B cell (primary cell): ENCODE measurements at regions not wholly inside any gene's neighbourhood (a gene's known extent, or its start where the extent isn't known, plus 50 kb on each side); places are given as distances from the start of the nearest gene placed in this dataset.

Experiments used
- ATAC-seq: fragments of 200-7000 bp; cut with Tn5 transposase; one replicate; pipeline ENCODE4 v1.10.0; 2021; ENCODE audit warnings: low read depth, mild to moderate bottlenecking, moderate number of reproducible peaks, moderate library complexity
- CTCF ChIA-PET: fragments of 350-600 bp; sonication (Branson Sonifier 250); formaldehyde crosslinking; loops from one replicate; lab custom pipeline; 2021; ENCODE audit warnings: antibody characterized with exemption, inconsistent platforms; lab: Charles Lee
- POLR2A ChIA-PET: fragments of 350-600 bp; sonication (Branson Sonifier 250); formaldehyde crosslinking; loops from one replicate; lab custom pipeline; 2021; ENCODE audit warnings: antibody characterized with exemption; lab: Charles Lee
- DNase-seq: peaks from one replicate; pipeline ENCODE4 v3.0.0; 2013
- H2AFZ ChIP-seq: 2 replicates; pipeline ENCODE4 v1.6.1; 2012; ENCODE audit warnings: mild to moderate bottlenecking, low read depth, low read length; ENCODE audit not compliant: insufficient read depth, poor library complexity, severe bottlenecking
- H3K27ac ChIP-seq, 2 donors: 1 replicate in 1 of 2; 2 replicates in 1 of 2; pipeline ENCODE4 v1.5.1; 2012 to 2013; ENCODE audit warnings: low read length in 2 of 2, mild to moderate bottlenecking in 2 of 2, moderate library complexity in 1 of 2
- H3K27me3 ChIP-seq, 4 experiments: fragments of 200-600 bp in 1 of 4; sonication (generic) in 1 of 4; replicated peaks in 1 of 4; 1 replicate in 2 of 4; 2 replicates in 2 of 4; pipeline versions ENCODE4 v1.6.1 to v1.7.0; 2013 to 2016; ENCODE audit warnings: low read length in 3 of 4, mild to moderate bottlenecking in 2 of 4, mixed read lengths in 1 of 4, moderate library complexity in 1 of 4; ENCODE audit not compliant: insufficient read depth in 4 of 4, control insufficient read depth in 3 of 4; ENCODE audit errors: control extremely low read depth in 1 of 4
- H3K36me3 ChIP-seq, 2 experiments: replicated peaks in 1 of 2; 1 replicate in 1 of 2; 2 replicates in 1 of 2; pipeline versions ENCODE4 v1.6.1 to v1.7.1; 2013; ENCODE audit warnings: low read length in 1 of 2; ENCODE audit not compliant: insufficient read depth in 2 of 2, control insufficient read depth in 1 of 2; ENCODE audit errors: control extremely low read depth in 1 of 2, extremely low read depth in 1 of 2
- H3K4me1 ChIP-seq, 2 donors: fragments of 200-600 bp in 1 of 2; sonication (generic) in 1 of 2; 1 replicate in 1 of 2; 2 replicates in 1 of 2; pipeline versions ENCODE4 v1.5.1 to v1.6.1; 2013 to 2017; ENCODE audit warnings: low read length in 2 of 2; ENCODE audit not compliant: control insufficient read depth in 2 of 2, insufficient read depth in 2 of 2
- H3K4me2 ChIP-seq: replicated peaks from 2 replicates; pipeline ENCODE3; 2012; ENCODE audit warnings: mild to moderate bottlenecking, low read depth, low read length; ENCODE audit not compliant: poor library complexity, severe bottlenecking
- H3K4me3 ChIP-seq, 5 experiments: fragments of 200-600 bp in 1 of 5; sonication (generic) in 1 of 5; 1 replicate in 3 of 5; 2 replicates in 2 of 5; pipeline versions ENCODE4 v1.5.1 to v1.7.0; 2011 to 2016; ENCODE audit warnings: low read length in 4 of 5, mild to moderate bottlenecking in 4 of 5, low read depth in 2 of 5, control low read depth in 1 of 5, moderate library complexity in 1 of 5; ENCODE audit not compliant: insufficient read depth in 1 of 5; ENCODE audit errors: control extremely low read depth in 1 of 5, extremely low read depth in 1 of 5
- H3K79me2 ChIP-seq: fragments of 200-600 bp; sonication (generic); one replicate; pipeline ENCODE4 v1.6.0; 2016; ENCODE audit warnings: low read length; ENCODE audit not compliant: control insufficient read depth, insufficient read depth
- H3K9ac ChIP-seq: fragments of 200-600 bp; sonication (generic); 2 replicates; pipeline ENCODE4 v1.6.1; 2017; ENCODE audit warnings: mild to moderate bottlenecking, low read length, moderate library complexity
- H3K9me3 ChIP-seq, 3 donors: one replicate each; pipeline versions ENCODE4 v1.6.1 to v1.7.1; 2013; ENCODE audit warnings: low read length in 2 of 3; ENCODE audit not compliant: control insufficient read depth in 2 of 3, insufficient read depth in 1 of 3; ENCODE audit errors: control extremely low read depth in 1 of 3
- H4K20me1 ChIP-seq: 2 replicates; pipeline ENCODE4 v1.6.0; 2012; ENCODE audit warnings: mild to moderate bottlenecking, low read length; ENCODE audit not compliant: insufficient read depth, control insufficient read depth, poor library complexity, severe bottlenecking
- H3K27ac Mint-ChIP-seq: one replicate; pipeline ENCODE4 v1.8.0; 2021; ENCODE audit warnings: mixed read lengths
- H3K27me3 Mint-ChIP-seq: one replicate; pipeline ENCODE4 v1.8.0; 2021; ENCODE audit warnings: mixed read lengths
- H3K4me1 Mint-ChIP-seq: one replicate; pipeline ENCODE4 v1.8.0; 2021; ENCODE audit warnings: mixed read lengths
- H3K4me3 Mint-ChIP-seq: one replicate; pipeline ENCODE4 v1.8.0; 2021; ENCODE audit warnings: mixed read lengths
- H3K9me3 Mint-ChIP-seq: one replicate; pipeline ENCODE4 v1.8.0; 2022; ENCODE audit warnings: mixed read lengths; ENCODE audit not compliant: insufficient read depth
- EZH2 ChIP-seq: IDR thresholded peaks from 2 replicates; pipeline ENCODE4 v1.6.1; 2012; ENCODE audit warnings: borderline replicate concordance, low read depth, mild to moderate bottlenecking, moderate library complexity, low read length; ENCODE audit not compliant: insufficient read depth, poor library complexity, severe bottlenecking
- WGBS: methylation state at CpG from one replicate; pipeline ENCODE4 v1.1.5; 2013; ENCODE audit warnings: missing lambda C conversion rate; ENCODE audit not compliant: insufficient coverage; 5-methylcytosine and 5-hydroxymethylcytosine counted together
- intact Hi-C: fragments of 100-400 bp; cut with micrococcal nuclease; formaldehyde crosslinking; loops from one replicate; pipeline ENCODE4 v1.10.0; 2022
- TF ChIP-seq, protein P1 (sequence below): fragments of 200-600 bp; IDR thresholded peaks from one replicate; pipeline ENCODE4 v1.8.0; 2022; ENCODE audit warnings: antibody characterized with exemption, mild to moderate bottlenecking

DNA sequence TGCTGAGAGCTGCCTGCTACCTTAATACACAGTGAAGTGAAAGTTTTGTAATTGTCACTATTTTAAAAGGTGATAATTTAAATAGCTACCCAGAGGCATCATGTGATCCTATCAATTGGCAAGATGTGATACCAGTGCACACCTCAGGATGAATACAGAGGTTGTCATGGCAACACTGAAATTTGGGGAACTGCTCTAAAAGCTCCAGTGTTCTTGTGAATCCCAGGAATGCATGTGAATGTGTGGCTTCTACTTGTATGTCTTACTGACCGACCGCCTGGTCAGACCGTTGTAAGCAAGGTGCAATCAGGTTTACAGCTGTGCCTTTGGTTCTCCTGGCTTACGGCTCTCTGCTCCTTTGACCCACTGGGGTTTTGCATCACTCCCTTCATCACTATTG, 146.3 kb upstream of the GJE1 start:
- no peaks in the 10 kb centered on the region for H3K27me3 ChIP-seq
- 100% methylated on average over 3 of the region's 4 CpGs for WGBS
- Mint-ChIP-seq H3K4me1 (no peaks in the 10 kb centered on the region), H3K9me3 (no peaks in the 10 kb centered on the region), H3K4me3 (no peak overlapping the region), H3K27me3 (no peaks in the 10 kb centered on the region), H3K27ac (no peak overlapping the region)
- POLR2A ChIA-PET, result no interaction called here
- no peaks in the 10 kb centered on the region for H3K36me3 ChIP-seq
- no peaks in the 10 kb centered on the region for H3K79me2 ChIP-seq
- no peak overlapping the region for H3K4me2 ChIP-seq
- intact Hi-C loops, result no loop called here
- CTCF ChIA-PET, result no interaction called here
- no peaks in the 10 kb centered on the region for H3K9me3 ChIP-seq
- ATAC-seq (no peak), DNase-seq (no peak)
- TF ChIP-seq, protein P1, sequence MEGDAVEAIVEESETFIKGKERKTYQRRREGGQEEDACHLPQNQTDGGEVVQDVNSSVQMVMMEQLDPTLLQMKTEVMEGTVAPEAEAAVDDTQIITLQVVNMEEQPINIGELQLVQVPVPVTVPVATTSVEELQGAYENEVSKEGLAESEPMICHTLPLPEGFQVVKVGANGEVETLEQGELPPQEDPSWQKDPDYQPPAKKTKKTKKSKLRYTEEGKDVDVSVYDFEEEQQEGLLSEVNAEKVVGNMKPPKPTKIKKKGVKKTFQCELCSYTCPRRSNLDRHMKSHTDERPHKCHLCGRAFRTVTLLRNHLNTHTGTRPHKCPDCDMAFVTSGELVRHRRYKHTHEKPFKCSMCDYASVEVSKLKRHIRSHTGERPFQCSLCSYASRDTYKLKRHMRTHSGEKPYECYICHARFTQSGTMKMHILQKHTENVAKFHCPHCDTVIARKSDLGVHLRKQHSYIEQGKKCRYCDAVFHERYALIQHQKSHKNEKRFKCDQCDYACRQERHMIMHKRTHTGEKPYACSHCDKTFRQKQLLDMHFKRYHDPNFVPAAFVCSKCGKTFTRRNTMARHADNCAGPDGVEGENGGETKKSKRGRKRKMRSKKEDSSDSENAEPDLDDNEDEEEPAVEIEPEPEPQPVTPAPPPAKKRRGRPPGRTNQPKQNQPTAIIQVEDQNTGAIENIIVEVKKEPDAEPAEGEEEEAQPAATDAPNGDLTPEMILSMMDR, result no peak
- TF ChIP-seq EZH2, result no peak
- no peak overlapping the region for H3K27ac ChIP-seq
- no peak overlapping the region for H3K4me3 ChIP-seq
- no peak overlapping the region for H2AFZ ChIP-seq
- H4K20me1 ChIP-seq, result no peaks in the 10 kb centered on the region
- no peak overlapping the region for H3K9ac ChIP-seq
- H3K4me1 ChIP-seq, result no peaks in the 10 kb centered on the region

DNA sequence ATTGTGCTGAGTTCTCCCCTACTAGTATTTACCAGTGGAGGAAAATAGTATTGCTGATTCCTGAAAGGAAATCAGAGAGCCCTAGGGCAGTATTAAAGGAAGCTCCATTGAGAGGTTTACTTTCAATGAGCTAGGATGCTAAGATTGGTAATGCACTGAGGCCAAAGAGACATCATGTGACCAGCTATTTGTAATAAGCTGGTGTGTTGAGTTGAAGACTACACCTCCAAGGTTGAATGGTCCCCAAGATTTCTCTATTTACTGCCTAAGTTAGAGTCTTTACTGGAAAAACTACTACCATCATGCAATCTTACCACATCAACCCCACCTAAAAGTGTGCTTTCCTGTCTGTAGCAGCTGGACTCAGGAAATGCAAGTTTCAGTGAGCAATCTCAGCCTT, 151.5 kb upstream of the GJE1 start:
- Histone ChIP-seq H3K4me1 (no peaks in the 10 kb centered on the region), H3K36me3 (no peaks in the 10 kb centered on the region), H3K9ac (no peak overlapping the region), H3K27me3 (no peaks in the 10 kb centered on the region), H4K20me1 (no peaks in the 10 kb centered on the region), H3K4me2 (no peak overlapping the region), H3K9me3 (no peaks in the 10 kb centered on the region), H3K27ac (no peak overlapping the region), H3K79me2 (no peaks in the 10 kb centered on the region), H2AFZ (no peak overlapping the region), H3K4me3 (no peak overlapping the region)
- POLR2A ChIA-PET, result no interaction called here
- no peak overlapping the region for H3K4me3 Mint-ChIP-seq
- no peaks in the 10 kb centered on the region for H3K27me3 Mint-ChIP-seq
- CTCF ChIA-PET, result no interaction called here
- TF ChIP-seq, protein P1, result no peak
- no peak for TF ChIP-seq EZH2
- no peaks in the 10 kb centered on the region for H3K9me3 Mint-ChIP-seq
- intact Hi-C loops, result no loop called here
- H3K4me1 Mint-ChIP-seq, result no peaks in the 10 kb centered on the region
- ATAC-seq, result no peak
- no peak overlapping the region for H3K27ac Mint-ChIP-seq
- DNase-seq, result no peak
